ENCODE measurements at regions not wholly inside any gene's neighbourhood (a gene's known extent, or its start where the extent isn't known, plus 50 kb on each side); places are given as distances from the start of the nearest gene placed in this dataset.

- no peak for TF ChIP-seq CTCF (IDR thresholded peaks at IDR 0.05; ENCODE audit: low read depth, low read length)
- TF ChIP-seq EZH2phosphoT487 (IDR thresholded peaks at IDR 0.05; ENCODE audit: low read depth): no peak
These were observed 328.9 kb upstream of the CBLB start for GRCh38 chr3:106197532-106198194.
